Omental fat pad (tissue), 3 donors: ENCODE measurements at regions not wholly inside any gene's neighbourhood (a gene's known extent, or its start where the extent isn't known, plus 50 kb on each side); places are given as distances from the start of the nearest gene placed in this dataset.

Source experiments
- ATAC-seq: fragments of 150-250 bp; one replicate; pipeline ENCODE4 v1.9.1; 2016; ENCODE audit warnings: mild to moderate bottlenecking, moderate library complexity; ENCODE audit not compliant: low FRiP score
- DNase-seq: peaks from one replicate; pipeline ENCODE4 v3.0.0-alpha.2; 2019; ENCODE audit warnings: low spot score
- CTCF ChIP-seq, 3 donors: fragments of 450-650 bp; IDR thresholded peaks; one replicate each; pipeline ENCODE4 v1.5.1; 2016 to 2017; ENCODE audit warnings: antibody characterized with exemption in 3 of 3, mild to moderate bottlenecking in 3 of 3, moderate library complexity in 2 of 3

- DNase-seq: no peak
- no peak for ATAC-seq
- TF ChIP-seq CTCF (IDR thresholded peaks at IDR 0.05): no peak
These were observed 128.7 kb downstream of the SPATA19 start for GRCh38 chr11:133716602-133717001.

- ATAC-seq (no peak), DNase-seq (no peak)
- no peak for TF ChIP-seq CTCF (IDR thresholded peaks at IDR 0.05)
These were observed 129.7 kb downstream of the SPATA19 start for GRCh38 chr11:133715602-133716001.

GRCh38 chr11:133714471-133715375, 130.6 kb downstream of the SPATA19 start:
- ATAC-seq (no peak), DNase-seq (no peak)
- no peak for TF ChIP-seq CTCF (IDR thresholded peaks at IDR 0.05)

GRCh38 chr11:133713844-133714243, 131.5 kb downstream of the SPATA19 start:
- TF ChIP-seq CTCF (IDR thresholded peaks at IDR 0.05): no peak
- DNase-seq: no peak
- no peak for ATAC-seq

- TF ChIP-seq CTCF (IDR thresholded peaks at IDR 0.05): no peak
- no peak for ATAC-seq
- DNase-seq: no peak
These were observed 131.9 kb downstream of the SPATA19 start for GRCh38 chr11:133713406-133713805.

- no peak for ATAC-seq
- no peak for DNase-seq
- TF ChIP-seq CTCF (IDR thresholded peaks at IDR 0.05): no peak
These were observed 133.2 kb downstream of the SPATA19 start for GRCh38 chr11:133712051-133712560.

- ATAC-seq: no peak
- no peak for TF ChIP-seq CTCF (IDR thresholded peaks at IDR 0.05)
- DNase-seq: no peak
These were observed 133.8 kb downstream of the SPATA19 start for GRCh38 chr11:133711545-133711944.
